ENCODE measurements at regions not wholly inside any gene's neighbourhood (a gene's known extent, or its start where the extent isn't known, plus 50 kb on each side); places are given as distances from the start of the nearest gene placed in this dataset.

- no peak overlapping the region for H3K4me3 ChIP-seq
- no peaks in the 10 kb centered on the region for H3K27me3 ChIP-seq
- H3K9me3 ChIP-seq: no peaks in the 10 kb centered on the region
- H3K4me1 ChIP-seq: no peaks in the 10 kb centered on the region
- intact Hi-C loops (cut with DNase I): no loop called here
- H3K27ac ChIP-seq: no peak overlapping the region
- ATAC-seq (no peak), DNase-seq (no peak)
- TF ChIP-seq CTCF (IDR thresholded peaks at IDR 0.05): no peak
- H3K36me3 ChIP-seq: no peaks in the 10 kb centered on the region
These were observed 119.3 kb upstream of the RAP1B start for GRCh38 chr12:68491204-68491960.

- Histone ChIP-seq H3K27ac (no peak overlapping the region), H3K27me3 (no peaks in the 10 kb centered on the region), H3K4me1 (no peaks in the 10 kb centered on the region), H3K36me3 (no peaks in the 10 kb centered on the region), H3K9me3 (no peaks in the 10 kb centered on the region), H3K4me3 (no peak overlapping the region)
- TF ChIP-seq CTCF (IDR thresholded peaks at IDR 0.05): no peak
- intact Hi-C loops (cut with DNase I): no loop called here
- DNase-seq (no peak), ATAC-seq (no peak)
These were observed 115.2 kb upstream of the RAP1B start for GRCh38 chr12:68495336-68496070.

GRCh38 chr12:68497107-68497506, 113.6 kb upstream of the RAP1B start:
- Histone ChIP-seq H3K36me3 (no peaks in the 10 kb centered on the region), H3K4me1 (no peaks in the 10 kb centered on the region), H3K27ac (no peak overlapping the region), H3K4me3 (no peak overlapping the region), H3K27me3 (no peaks in the 10 kb centered on the region), H3K9me3 (no peaks in the 10 kb centered on the region)
- intact Hi-C loops (cut with DNase I): no loop called here
- ATAC-seq: no peak
- DNase-seq: no peak
- no peak for TF ChIP-seq CTCF (IDR thresholded peaks at IDR 0.05)

GRCh38 chr12:68497702-68498101, 113.0 kb upstream of the RAP1B start:
- Histone ChIP-seq H3K4me3 (no peak overlapping the region), H3K4me1 (no peaks in the 10 kb centered on the region), H3K27me3 (no peaks in the 10 kb centered on the region), H3K9me3 (no peaks in the 10 kb centered on the region), H3K27ac (no peak overlapping the region), H3K36me3 (no peaks in the 10 kb centered on the region)
- ATAC-seq (no peak), DNase-seq (no peak)
- TF ChIP-seq CTCF (IDR thresholded peaks at IDR 0.05): no peak
- intact Hi-C loops (cut with DNase I): no loop called here

GRCh38 chr12:68498736-68499135, 112.0 kb upstream of the RAP1B start:
- Histone ChIP-seq H3K4me1 (no peaks in the 10 kb centered on the region), H3K27me3 (no peaks in the 10 kb centered on the region), H3K36me3 (no peaks in the 10 kb centered on the region), H3K9me3 (no peaks in the 10 kb centered on the region), H3K27ac (no peak overlapping the region), H3K4me3 (no peak overlapping the region)
- TF ChIP-seq CTCF (IDR thresholded peaks at IDR 0.05): no peak
- ATAC-seq (no peak), DNase-seq (no peak)
- intact Hi-C loops (cut with DNase I): no loop called here
